OCI-LY7 (cell line): ENCODE measurements at regions not wholly inside any gene's neighbourhood (a gene's known extent, or its start where the extent isn't known, plus 50 kb on each side); places are given as distances from the start of the nearest gene placed in this dataset.

ENCODE experiments used
- CTCF ChIP-seq: fragments of 200-600 bp; sonication (generic); conservative IDR thresholded peaks from 2 replicates; pipeline ENCODE4 v1.5.1; 2014; ENCODE audit warnings: mild to moderate bottlenecking, antibody characterized with exemption, low read length, moderate library complexity, mixed read lengths
- EZH2phosphoT487 ChIP-seq: fragments of 200-600 bp; sonication (generic); IDR thresholded peaks from 2 replicates; pipeline ENCODE4 v1.6.1; 2018; ENCODE audit warnings: low read depth, borderline replicate concordance, mild to moderate bottlenecking, mixed run types, antibody characterized with exemption, low read length, moderate library complexity, mixed read lengths

DNA sequence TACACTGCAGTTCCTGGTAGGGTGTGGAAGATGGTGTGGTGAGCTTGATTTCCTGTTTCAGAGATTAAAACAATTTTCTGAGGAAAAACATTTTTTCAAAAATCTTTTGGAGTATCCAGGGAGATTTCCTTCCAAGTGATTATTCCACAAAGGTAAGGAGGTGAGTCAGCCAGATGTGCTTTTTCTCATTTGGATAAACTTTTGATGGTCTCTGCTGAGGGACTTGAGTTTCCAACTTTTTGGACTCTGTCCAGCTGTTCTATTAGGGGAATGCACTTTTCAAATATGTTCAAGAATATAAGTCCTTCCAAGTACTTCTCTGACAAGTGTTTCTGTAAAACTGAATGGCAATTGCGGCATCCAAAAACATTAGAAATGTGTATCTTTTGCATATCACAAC lies 628.8 kb upstream of the ADAMTS5 start:
- TF ChIP-seq CTCF: no peak
- no peak for TF ChIP-seq EZH2phosphoT487
